Esophagus squamous epithelium (tissue), 5 donors: ENCODE measurements at regions not wholly inside any gene's neighbourhood (a gene's known extent, or its start where the extent isn't known, plus 50 kb on each side); places are given as distances from the start of the nearest gene placed in this dataset.

ENCODE experiments used
- DNase-seq: peaks from one replicate; lab custom pipeline; 2025; lab: John Stamatoyannopoulos, UW
- H3K27ac ChIP-seq, 4 donors: fragments of 200-600 bp; sonication (generic); one replicate each; pipeline ENCODE4 v1.5.1; 2016 to 2019; ENCODE audit warnings: mild to moderate bottlenecking in 1 of 4
- H3K27me3 ChIP-seq, 4 donors: fragments of 200-600 bp; sonication (generic); 1 replicate in 3 of 4; 2 replicates in 1 of 4; pipeline versions ENCODE4 v1.5.1 to v1.6.0; 2017 to 2021; ENCODE audit warnings: antibody characterized with exemption in 1 of 4
- H3K36me3 ChIP-seq, 3 donors: fragments of 200-600 bp; sonication (generic); one replicate each; pipeline ENCODE4 v1.5.1; 2016 to 2019
- H3K4me1 ChIP-seq, 3 donors: fragments of 200-600 bp; sonication (generic); one replicate each; pipeline ENCODE4 v1.5.1; 2017 to 2019
- H3K4me3 ChIP-seq, 4 donors: fragments of 200-600 bp; sonication (generic); 1 replicate in 3 of 4; 2 replicates in 1 of 4; pipeline ENCODE4 v1.5.1; 2016 to 2019; ENCODE audit warnings: mild to moderate bottlenecking in 2 of 4, moderate library complexity in 1 of 4
- H3K9me3 ChIP-seq, 3 donors: fragments of 200-600 bp; sonication (generic); one replicate each; pipeline ENCODE4 v1.5.1; 2016 to 2019
- POLR2A ChIP-seq, 4 donors: fragments of 450-650 bp; IDR thresholded peaks; one replicate each; pipeline ENCODE4 v1.6.1; 2017; ENCODE audit warnings: antibody characterized with exemption in 4 of 4, mild to moderate bottlenecking in 4 of 4, moderate library complexity in 3 of 4
- WGBS, 2 donors: methylation state at CpG; one replicate each; pipeline ENCODE4 v1.1.5; 2018; 5-methylcytosine and 5-hydroxymethylcytosine counted together
- intact Hi-C: fragments of 100-400 bp; cut with DNase I; formaldehyde crosslinking; loops from one replicate; pipeline ENCODE4 v1.15.0; 2022
- TF ChIP-seq, protein P1 (sequence below), 6 experiments: fragments of 450-650 bp in 4 of 6; fragments of 200-600 bp in 2 of 6; sonication (generic) in 2 of 6; IDR thresholded peaks; one replicate each; pipeline ENCODE4 v1.5.1; 2016 to 2019; ENCODE audit warnings: antibody characterized with exemption in 6 of 6, mild to moderate bottlenecking in 4 of 6, moderate library complexity in 4 of 6
- donor health status: DM: yes; HTN: yes; CAD: no.

DNA sequence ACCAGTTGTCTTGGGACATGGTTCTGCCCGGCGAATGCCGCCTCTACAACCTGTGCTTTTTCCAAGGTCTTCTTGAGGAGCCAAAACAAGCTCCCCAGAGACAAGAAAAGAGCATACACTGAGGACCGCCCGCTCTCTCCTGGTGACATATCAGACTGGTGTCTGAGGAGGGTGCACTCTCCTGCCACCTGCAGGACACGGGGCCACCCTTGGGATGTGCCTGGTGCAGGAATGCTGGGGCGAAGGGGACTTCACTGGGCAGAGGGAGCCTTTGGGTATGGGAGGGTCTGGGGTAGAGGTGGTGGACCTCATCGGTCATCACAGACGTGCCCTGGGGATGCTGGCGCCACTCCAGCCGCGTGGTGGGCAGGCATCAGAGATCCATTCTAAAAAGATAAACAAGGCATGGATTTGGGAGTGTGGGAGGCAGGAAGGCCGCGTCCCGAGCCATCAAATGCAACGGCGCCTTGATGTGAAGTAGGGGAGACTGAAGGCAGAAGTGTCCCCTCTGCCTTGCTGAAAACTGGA is 163.3 kb downstream of the CD83 start:
- Histone ChIP-seq H3K4me3 (no peak overlapping the region), H3K9me3 (peaks cover 0 to 7% (median 0%) of the 10 kb centered on the region in 3 donors), H3K36me3 (no peaks in the 10 kb centered on the region), H3K27me3 (no peaks in the 10 kb centered on the region), H3K4me1 (peaks cover 9 to 21% (median 18%) of the 10 kb centered on the region in 3 donors), H3K27ac (no peak overlapping the region)
- no peak for DNase-seq
- 93 to 98% methylated on average over 5 to 16 of the region's 17 CpGs for WGBS, 2 donors
- intact Hi-C loops, result no loop called here
- TF ChIP-seq, protein P1, sequence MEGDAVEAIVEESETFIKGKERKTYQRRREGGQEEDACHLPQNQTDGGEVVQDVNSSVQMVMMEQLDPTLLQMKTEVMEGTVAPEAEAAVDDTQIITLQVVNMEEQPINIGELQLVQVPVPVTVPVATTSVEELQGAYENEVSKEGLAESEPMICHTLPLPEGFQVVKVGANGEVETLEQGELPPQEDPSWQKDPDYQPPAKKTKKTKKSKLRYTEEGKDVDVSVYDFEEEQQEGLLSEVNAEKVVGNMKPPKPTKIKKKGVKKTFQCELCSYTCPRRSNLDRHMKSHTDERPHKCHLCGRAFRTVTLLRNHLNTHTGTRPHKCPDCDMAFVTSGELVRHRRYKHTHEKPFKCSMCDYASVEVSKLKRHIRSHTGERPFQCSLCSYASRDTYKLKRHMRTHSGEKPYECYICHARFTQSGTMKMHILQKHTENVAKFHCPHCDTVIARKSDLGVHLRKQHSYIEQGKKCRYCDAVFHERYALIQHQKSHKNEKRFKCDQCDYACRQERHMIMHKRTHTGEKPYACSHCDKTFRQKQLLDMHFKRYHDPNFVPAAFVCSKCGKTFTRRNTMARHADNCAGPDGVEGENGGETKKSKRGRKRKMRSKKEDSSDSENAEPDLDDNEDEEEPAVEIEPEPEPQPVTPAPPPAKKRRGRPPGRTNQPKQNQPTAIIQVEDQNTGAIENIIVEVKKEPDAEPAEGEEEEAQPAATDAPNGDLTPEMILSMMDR (IDR thresholded peaks at IDR 0.05), result peak in 1 of 6 experiments; percentile 10
- TF ChIP-seq POLR2A (IDR thresholded peaks at IDR 0.05), result no peak

DNA sequence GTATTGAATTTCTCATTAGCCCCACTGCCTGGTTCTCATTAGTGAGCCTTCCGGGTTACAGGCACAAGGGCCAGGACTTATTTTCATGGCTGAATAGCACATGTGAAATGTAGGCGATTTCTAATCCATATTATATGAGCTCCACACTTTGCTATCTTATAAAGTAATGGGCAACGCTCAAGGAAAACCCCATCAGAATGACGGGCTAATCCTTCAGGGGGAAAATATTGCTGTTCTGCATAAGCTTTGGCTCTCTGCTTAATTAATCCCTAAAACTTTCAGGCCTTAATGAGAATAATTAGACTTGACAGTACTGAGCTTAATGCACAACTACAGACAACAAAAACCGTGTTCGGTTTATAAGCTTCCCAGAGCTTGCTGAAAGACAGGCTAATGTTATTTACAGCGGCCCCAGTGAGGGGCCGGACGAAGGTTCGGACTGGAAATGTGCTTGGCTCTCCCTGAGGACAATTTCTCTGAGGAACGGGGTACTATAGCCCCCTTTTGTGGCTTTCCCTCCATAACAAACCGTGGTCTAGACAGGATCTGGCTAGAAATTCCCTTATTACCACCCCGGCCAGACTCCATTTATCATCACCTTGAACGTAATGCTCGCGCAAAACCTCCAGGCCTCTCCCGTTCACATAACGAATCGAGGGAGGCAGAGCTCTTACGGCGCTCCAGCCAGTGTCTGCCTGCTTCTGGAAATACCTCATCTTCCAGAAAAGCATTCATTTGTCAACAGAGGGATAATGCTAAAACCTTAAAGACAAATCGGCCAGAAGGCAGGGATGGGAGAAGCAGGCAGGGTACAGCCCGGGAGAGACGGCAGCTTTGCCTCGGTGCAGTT is 164.5 kb downstream of the CD83 start:
- peaks cover 0 to 7% (median 0%) of the 10 kb centered on the region in 3 donors for H3K9me3 ChIP-seq
- no peak for DNase-seq
- TF ChIP-seq, protein P1 (IDR thresholded peaks at IDR 0.05), result no peak
- no peak for TF ChIP-seq POLR2A (IDR thresholded peaks at IDR 0.05)
- 90 to 92% methylated on average over 24 to 25 of the region's 25 CpGs for WGBS, 2 donors
- intact Hi-C loops, result no loop called here
- no peaks in the 10 kb centered on the region for H3K27me3 ChIP-seq
- H3K4me3 ChIP-seq, result no peak overlapping the region
- H3K36me3 ChIP-seq, result no peaks in the 10 kb centered on the region
- no peak overlapping the region for H3K27ac ChIP-seq
- peaks cover 0 to 20% (median 9%) of the 10 kb centered on the region in 3 donors for H3K4me1 ChIP-seq

DNA sequence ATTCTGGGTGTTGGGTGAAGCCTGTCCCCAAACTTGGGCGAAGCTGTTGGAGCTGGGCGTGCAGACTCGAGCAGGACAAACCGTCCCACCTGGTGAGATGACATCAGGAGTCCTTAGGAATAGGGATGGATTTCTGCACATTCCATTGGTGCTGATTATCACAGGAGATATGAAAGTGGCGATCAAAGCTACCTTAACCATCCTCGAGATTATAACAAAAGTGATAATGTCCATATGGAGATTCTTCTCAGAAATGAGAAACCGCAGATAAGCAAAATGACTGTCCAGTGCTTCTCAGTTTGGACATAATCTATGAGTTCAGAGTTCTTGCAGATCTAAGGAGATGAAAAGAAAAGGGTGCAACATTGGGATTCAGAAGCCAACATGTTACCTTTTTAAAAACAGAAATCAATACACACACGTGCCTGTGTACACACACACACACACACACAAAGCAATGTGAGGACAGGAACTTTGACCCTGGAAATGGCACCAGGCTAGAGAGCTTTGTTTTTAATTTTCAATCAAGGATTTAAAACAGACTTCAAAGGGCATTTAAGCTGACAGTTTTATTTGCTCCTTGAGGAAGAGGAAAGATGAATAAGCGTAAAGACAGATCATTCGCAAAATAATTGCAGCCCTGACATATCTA is 165.4 kb downstream of the CD83 start:
- H3K4me3 ChIP-seq, result no peak overlapping the region
- TF ChIP-seq, protein P1 (IDR thresholded peaks at IDR 0.05), result no peak
- TF ChIP-seq POLR2A (IDR thresholded peaks at IDR 0.05), result no peak
- intact Hi-C loops, result no loop called here
- H3K27ac ChIP-seq, result no peak overlapping the region
- H3K27me3 ChIP-seq, result no peaks in the 10 kb centered on the region
- DNase-seq, result no peak
- no peaks in the 10 kb centered on the region for H3K36me3 ChIP-seq
- WGBS, 2 donors, result 87 to 92% methylated on average over 10 of the region's 10 CpGs
- peaks cover 0 to 7% (median 0%) of the 10 kb centered on the region in 3 donors for H3K9me3 ChIP-seq
- peaks cover 0 to 13% (median 3%) of the 10 kb centered on the region in 3 donors for H3K4me1 ChIP-seq

DNA sequence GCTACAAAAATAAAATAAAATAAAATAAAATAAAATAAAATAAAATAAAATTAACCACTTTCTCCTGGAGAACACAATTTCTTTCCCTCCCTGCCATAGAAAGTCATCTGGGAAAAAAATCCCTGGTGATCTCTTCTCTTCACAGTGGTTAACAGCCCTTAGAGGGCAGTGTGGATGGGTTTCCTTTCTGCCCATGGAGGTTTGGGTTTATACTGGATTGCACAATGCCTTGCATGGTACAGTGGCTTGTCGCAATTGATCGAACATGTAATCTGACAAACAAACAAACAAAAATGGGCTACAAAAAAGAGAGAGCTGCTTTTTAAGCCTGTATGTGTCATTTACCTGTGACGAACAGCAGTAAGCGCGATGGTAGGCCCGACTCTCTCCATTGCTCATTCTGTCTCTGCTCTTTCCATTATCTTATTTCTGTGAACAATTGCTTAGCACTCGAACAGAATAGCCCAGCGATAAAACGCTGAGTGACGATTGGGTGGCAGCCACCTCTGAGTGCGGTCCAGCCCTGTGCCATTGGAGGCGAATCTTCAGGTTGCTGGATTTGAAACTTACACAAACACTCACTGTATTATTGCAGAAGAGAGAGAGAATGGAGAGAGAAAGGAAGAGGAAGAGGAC is 166.1 kb downstream of the CD83 start:
- Histone ChIP-seq H3K4me1 (peaks cover 0 to 13% (median 3%) of the 10 kb centered on the region in 3 donors), H3K36me3 (no peaks in the 10 kb centered on the region), H3K4me3 (no peak overlapping the region), H3K9me3 (peaks cover 0 to 7% (median 0%) of the 10 kb centered on the region in 3 donors), H3K27me3 (no peaks in the 10 kb centered on the region), H3K27ac (no peak overlapping the region)
- intact Hi-C loops, result no loop called here
- WGBS, 2 donors, result 88 to 93% methylated on average over 12 of the region's 12 CpGs
- no peak for DNase-seq
- TF ChIP-seq, protein P1 (IDR thresholded peaks at IDR 0.05), result peak in 2 of 6 experiments; percentile 13 to 25
- TF ChIP-seq POLR2A (IDR thresholded peaks at IDR 0.05), result no peak
